Neutrophil (primary cell): ENCODE measurements at regions not wholly inside any gene's neighbourhood (a gene's known extent, or its start where the extent isn't known, plus 50 kb on each side); places are given as distances from the start of the nearest gene placed in this dataset.

ENCODE experiments used
- H3K27ac ChIP-seq: fragments of 200-600 bp; sonication (generic); 2 replicates; pipeline ENCODE4 v1.5.1; 2016; ENCODE audit warnings: mild to moderate bottlenecking, moderate library complexity
- H3K27me3 ChIP-seq: fragments of 200-600 bp; sonication (generic); 2 replicates; pipeline ENCODE4 v1.6.0; 2016; ENCODE audit warnings: mild to moderate bottlenecking
- H3K36me3 ChIP-seq: fragments of 200-600 bp; sonication (generic); 2 replicates; pipeline ENCODE4 v1.5.1; 2017
- H3K4me1 ChIP-seq, 2 experiments: fragments of 200-600 bp in 1 of 2; sonication (generic) in 1 of 2; 1 replicate in 1 of 2; 2 replicates in 1 of 2; pipeline versions ENCODE4 v1.5.1 to v1.6.1; 2013 to 2016; ENCODE audit warnings: low read depth in 1 of 2, low read length in 1 of 2, mild to moderate bottlenecking in 1 of 2, moderate library complexity in 1 of 2; ENCODE audit not compliant: control insufficient read depth in 1 of 2, insufficient read depth in 1 of 2
- H3K4me3 ChIP-seq, 2 experiments: fragments of 200-600 bp in 1 of 2; sonication (generic) in 1 of 2; 1 replicate in 1 of 2; 2 replicates in 1 of 2; pipeline ENCODE4 v1.5.1; 2013 to 2016; ENCODE audit warnings: low read depth in 1 of 2, low read length in 1 of 2, mild to moderate bottlenecking in 1 of 2, moderate library complexity in 1 of 2
- H3K9me3 ChIP-seq: fragments of 200-600 bp; sonication (generic); 2 replicates; pipeline ENCODE4 v1.5.1; 2016
- CTCF ChIP-seq: fragments of 200-600 bp; sonication (generic); IDR thresholded peaks from 2 replicates; pipeline ENCODE4 v1.5.1; 2016; ENCODE audit warnings: antibody characterized with exemption

DNA sequence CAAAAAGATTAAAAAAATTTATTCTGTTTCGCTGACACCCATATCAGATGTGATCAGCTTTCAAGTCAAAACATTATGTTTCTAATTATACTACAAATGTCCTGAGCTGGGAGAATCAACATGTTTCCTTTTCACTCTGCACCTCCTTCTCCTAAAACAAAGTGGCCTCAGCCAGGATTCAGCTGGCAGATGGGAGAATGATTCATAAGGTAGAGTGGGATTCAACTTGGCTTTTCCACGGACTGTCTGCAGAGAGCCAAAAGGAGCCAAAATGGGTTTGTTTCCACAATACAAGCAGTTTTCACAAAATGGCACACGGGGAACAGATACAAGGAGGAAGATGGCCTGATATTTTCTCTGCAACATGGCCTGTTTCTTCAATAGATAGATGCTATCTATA is 376.5 kb upstream of the PRKCQ start:
- no peaks in the 10 kb centered on the region for H3K4me1 ChIP-seq
- H3K27me3 ChIP-seq: no peaks in the 10 kb centered on the region
- H3K27ac ChIP-seq: no peak overlapping the region
- TF ChIP-seq CTCF: no peak
- H3K4me3 ChIP-seq: no peak overlapping the region
- H3K36me3 ChIP-seq: no peaks in the 10 kb centered on the region
- H3K9me3 ChIP-seq: no peaks in the 10 kb centered on the region

- H3K9me3 ChIP-seq: no peaks in the 10 kb centered on the region
- no peaks in the 10 kb centered on the region for H3K27me3 ChIP-seq
- no peak for TF ChIP-seq CTCF
- H3K4me3 ChIP-seq: no peak overlapping the region
- H3K4me1 ChIP-seq: no peaks in the 10 kb centered on the region
- no peak overlapping the region for H3K27ac ChIP-seq
- H3K36me3 ChIP-seq: no peaks in the 10 kb centered on the region
Observed at GRCh38 chr10:6953271-6953801, 373.3 kb upstream of the PRKCQ start.

GRCh38 chr10:6951732-6952131 is 371.7 kb upstream of the PRKCQ start:
- Histone ChIP-seq H3K9me3 (no peaks in the 10 kb centered on the region), H3K27ac (no peak overlapping the region), H3K27me3 (no peaks in the 10 kb centered on the region), H3K4me3 (no peak overlapping the region), H3K4me1 (no peaks in the 10 kb centered on the region), H3K36me3 (no peaks in the 10 kb centered on the region)
- no peak for TF ChIP-seq CTCF

DNA sequence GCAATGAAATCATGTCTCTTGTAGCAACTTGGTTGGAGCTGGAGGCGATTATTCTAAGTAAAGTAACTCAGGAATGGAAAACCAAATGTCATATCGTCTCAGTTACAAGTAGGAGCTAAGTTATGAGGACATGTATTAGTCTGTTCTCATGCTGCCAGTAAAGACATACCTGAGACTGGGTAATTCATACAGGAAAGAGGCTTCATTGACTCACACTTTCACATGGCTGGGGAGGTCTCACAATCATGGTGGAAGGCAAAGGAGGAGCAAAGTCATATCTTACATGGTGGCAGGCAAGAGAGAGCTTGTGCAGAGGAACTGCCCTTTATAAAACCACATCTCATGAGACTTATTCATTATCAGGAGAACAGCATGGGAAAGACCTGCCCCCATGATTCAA is 370.1 kb upstream of the PRKCQ start:
- TF ChIP-seq CTCF: no peak
- Histone ChIP-seq H3K36me3 (no peaks in the 10 kb centered on the region), H3K9me3 (no peaks in the 10 kb centered on the region), H3K4me3 (no peak overlapping the region), H3K27ac (no peak overlapping the region), H3K27me3 (no peaks in the 10 kb centered on the region), H3K4me1 (no peaks in the 10 kb centered on the region)

DNA sequence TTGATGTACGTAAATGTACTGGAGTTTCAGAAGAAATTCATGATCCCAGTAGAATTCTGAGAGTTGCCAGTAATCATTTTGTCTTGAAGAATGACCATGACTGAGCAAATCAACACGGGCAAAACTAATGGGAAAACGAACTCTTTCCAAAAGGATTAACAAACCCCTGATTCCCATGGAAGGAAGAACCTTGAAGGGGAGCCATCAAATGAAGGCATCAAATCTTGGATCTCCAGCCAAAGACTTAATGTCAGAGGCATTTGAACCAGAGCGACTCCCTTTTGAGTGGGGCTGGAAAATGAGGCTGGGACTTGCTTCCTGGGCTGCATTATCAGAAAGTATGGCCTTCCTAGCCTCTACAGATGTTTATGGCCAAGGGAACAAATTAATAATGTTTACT is 364.4 kb upstream of the PRKCQ start:
- no peaks in the 10 kb centered on the region for H3K27me3 ChIP-seq
- H3K9me3 ChIP-seq: no peaks in the 10 kb centered on the region
- H3K4me3 ChIP-seq: no peak overlapping the region
- H3K36me3 ChIP-seq: no peaks in the 10 kb centered on the region
- H3K27ac ChIP-seq: no peak overlapping the region
- TF ChIP-seq CTCF: no peak
- H3K4me1 ChIP-seq: no peaks in the 10 kb centered on the region

DNA sequence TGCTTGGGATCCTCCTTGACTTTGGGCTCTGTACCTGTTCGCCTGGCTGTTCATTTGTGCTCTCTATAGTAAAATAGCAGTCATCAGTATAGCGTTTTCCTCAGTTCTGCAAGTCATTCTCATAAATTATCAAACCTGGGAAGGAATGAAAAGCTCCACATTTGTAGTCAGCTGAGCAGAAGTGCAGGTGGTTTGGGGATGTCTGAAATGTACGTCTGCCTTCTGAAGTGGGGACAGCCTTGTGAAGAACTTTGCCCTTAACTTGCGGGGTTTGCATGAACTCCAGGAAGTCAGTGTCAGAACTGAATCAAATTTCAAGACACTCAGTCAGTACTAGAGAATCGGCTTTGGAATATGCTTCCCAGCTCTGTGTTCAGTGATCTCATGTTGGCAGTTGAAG is 358.3 kb upstream of the PRKCQ start:
- H3K36me3 ChIP-seq: no peaks in the 10 kb centered on the region
- no peak overlapping the region for H3K4me3 ChIP-seq
- peaks cover 3% of the 10 kb centered on the region for H3K9me3 ChIP-seq
- H3K27me3 ChIP-seq: no peaks in the 10 kb centered on the region
- H3K4me1 ChIP-seq: no peaks in the 10 kb centered on the region
- TF ChIP-seq CTCF: no peak
- H3K27ac ChIP-seq: no peak overlapping the region
